GM13976 (cell line): ENCODE measurements at regions not wholly inside any gene's neighbourhood (a gene's known extent, or its start where the extent isn't known, plus 50 kb on each side); places are given as distances from the start of the nearest gene placed in this dataset.

Experiments used
- DNase-seq: peaks from one replicate; pipeline ENCODE4 v3.0.0; 2012; ENCODE audit warnings: low spot score
- in situ Hi-C: fragments of 300-500 bp; cut with MboI; formaldehyde crosslinking; loops from one replicate; pipeline ENCODE4 v1.12.0; 2022; ENCODE audit warnings: low sequenced_read_pairs, mixed read lengths, inconsistent platforms; ENCODE audit not compliant: unreplicated experiment
- TF ChIP-seq, protein P1 (sequence below): IDR thresholded peaks from 2 replicates; pipeline ENCODE4 v1.5.1; 2012; ENCODE audit warnings: borderline replicate concordance, mild to moderate bottlenecking; ENCODE audit not compliant: insufficient read depth; ENCODE audit errors: extremely low read depth, missing control alignments, control extremely low read depth

DNA sequence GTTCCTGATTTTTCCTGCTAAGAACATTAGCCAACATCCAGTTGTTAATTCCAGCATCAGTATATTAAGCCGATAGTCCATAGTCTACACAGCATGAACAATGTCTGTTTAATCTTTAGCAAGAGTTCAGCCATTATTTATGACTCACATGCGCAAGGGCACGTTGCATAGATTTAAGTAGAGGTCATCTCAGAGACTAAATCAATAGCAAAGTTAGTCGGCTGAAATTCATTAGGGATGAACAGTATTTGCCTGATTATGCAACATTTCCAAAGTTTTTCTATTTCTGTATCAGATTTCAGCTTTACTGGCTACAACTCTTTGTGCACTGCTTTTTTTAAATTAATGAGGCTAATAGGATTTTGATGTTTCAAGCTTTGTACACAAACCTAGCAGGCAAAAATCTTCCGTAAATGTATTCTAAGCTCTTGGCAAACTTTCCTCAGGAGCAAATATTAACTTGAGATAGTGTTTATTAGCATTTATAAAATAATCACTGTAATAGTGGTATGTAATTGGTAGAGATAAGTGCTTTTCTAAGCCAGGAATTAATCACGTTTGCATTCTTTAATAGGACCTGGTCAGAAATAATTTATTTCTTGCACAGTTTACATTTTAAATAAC is 578.7 kb upstream of the ID2 start:
- TF ChIP-seq, protein P1, sequence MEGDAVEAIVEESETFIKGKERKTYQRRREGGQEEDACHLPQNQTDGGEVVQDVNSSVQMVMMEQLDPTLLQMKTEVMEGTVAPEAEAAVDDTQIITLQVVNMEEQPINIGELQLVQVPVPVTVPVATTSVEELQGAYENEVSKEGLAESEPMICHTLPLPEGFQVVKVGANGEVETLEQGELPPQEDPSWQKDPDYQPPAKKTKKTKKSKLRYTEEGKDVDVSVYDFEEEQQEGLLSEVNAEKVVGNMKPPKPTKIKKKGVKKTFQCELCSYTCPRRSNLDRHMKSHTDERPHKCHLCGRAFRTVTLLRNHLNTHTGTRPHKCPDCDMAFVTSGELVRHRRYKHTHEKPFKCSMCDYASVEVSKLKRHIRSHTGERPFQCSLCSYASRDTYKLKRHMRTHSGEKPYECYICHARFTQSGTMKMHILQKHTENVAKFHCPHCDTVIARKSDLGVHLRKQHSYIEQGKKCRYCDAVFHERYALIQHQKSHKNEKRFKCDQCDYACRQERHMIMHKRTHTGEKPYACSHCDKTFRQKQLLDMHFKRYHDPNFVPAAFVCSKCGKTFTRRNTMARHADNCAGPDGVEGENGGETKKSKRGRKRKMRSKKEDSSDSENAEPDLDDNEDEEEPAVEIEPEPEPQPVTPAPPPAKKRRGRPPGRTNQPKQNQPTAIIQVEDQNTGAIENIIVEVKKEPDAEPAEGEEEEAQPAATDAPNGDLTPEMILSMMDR: no peak
- DNase-seq: no peak
- in situ Hi-C loops: no loop called here

DNA sequence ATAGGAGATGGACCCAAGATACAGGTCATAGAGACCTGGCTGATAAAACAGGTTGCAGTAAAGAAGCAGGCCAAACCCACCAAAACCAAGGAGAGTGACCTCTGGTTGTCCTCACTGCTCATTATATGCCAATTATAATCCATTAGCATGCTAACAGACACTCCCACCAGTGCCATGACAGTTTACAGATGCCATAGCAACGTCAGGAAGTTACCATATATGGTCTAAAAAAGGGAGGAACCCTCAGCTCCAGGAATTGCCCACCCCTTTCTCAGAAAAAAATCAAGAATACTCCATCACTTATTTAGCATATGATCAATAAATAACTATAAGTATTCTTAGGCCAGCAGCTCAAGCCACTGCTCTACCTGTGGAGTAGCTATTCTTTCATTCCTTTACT is 574.7 kb upstream of the ID2 start:
- in situ Hi-C loops: no loop called here
- DNase-seq: no peak
- TF ChIP-seq, protein P1: no peak

DNA sequence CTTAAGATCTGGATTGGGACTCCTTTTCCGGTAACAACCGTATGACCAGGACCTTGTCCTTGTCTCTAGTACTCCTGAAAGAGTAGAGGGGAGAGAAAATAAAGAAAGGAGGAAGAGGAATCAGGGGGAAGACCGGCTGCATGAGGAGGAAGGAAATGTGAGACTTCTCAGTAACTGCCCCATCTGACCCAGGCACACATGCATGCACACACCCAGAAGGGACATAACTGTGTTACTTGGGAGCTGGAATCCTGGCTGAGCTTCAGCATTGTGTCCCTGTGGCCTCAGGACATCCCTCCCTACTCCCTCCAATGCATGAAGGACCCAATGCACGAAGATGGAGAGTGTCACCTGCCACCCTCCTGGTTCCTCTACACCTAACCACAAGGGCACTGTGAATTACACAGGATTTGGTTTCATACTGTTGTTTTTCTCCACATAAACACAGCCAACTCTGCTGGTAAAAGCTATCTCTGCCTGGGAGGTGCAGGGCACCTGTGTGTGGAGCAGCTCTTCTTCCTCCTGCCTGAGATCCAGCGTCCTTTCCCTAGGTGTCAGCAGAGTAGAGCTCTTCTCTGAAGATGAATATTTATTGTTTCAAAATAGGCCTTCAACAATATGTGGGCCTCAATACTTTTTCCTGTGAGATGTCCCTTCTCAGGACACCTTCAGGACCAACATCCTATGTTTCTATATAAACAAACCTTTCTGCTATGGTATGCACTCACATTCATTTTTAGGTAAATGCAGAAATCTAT is 574.1 kb upstream of the ID2 start:
- TF ChIP-seq, protein P1: no peak
- in situ Hi-C loops: no loop called here
- no peak for DNase-seq

DNA sequence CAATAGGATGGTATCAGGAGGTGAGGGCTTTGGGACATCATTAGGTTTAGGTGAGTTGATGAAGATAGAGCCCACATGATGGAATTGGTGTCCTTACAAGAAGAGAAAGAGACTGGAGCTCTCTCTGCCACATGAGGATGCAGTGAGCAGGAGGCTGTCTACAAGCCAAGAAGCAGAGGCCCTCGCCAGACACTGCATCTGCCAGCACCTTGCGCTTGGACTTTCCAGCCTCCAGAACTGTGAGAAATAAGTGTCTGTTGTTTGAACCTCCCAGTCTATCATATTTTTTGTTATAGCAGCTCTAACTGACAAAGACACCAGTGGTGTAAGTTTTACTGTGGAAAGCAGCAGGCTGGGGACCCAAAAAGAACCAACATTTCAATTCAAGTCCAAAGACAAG is 571.1 kb upstream of the ID2 start:
- DNase-seq: no peak
- TF ChIP-seq, protein P1: no peak
- in situ Hi-C loops: no loop called here

DNA sequence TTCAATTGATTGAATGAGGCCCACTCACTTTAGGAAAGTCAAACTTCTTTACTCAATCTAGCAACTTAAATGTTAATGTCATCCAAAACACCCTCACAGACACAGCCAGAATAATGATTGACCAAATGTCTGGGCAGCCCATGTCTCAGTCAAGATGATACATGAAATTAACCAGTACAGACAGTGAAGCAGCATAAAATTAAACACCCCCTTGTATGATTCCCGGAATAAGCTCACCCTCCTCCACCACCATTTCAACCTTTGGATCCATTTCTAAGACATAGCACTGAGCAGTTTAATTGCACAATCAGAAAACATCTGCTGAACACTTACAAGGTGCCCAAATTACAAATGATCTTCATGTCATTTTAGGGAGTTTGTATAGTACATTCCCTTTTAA is 570.7 kb upstream of the ID2 start:
- in situ Hi-C loops: no loop called here
- TF ChIP-seq, protein P1: no peak
- no peak for DNase-seq

DNA sequence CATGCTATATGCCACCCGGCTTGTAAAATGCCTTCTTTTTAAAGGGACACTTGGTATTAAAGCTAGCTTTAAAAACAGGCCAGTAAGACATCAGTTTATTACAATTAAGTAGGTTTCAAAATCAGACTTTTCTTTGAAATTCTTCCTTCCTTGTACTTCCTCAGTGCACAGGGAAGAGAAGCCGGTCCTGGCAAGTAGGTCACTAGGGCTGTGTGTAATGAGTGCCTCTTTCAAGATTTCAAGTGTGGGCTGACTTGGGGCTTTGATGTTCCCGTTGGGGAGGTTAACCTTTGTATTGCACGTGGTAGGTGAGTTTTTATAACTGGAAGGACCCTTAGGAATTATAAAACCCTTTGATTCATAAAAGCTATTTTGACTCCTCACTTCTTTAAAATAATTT is 566.4 kb upstream of the ID2 start:
- TF ChIP-seq, protein P1: no peak
- in situ Hi-C loops: no loop called here
- no peak for DNase-seq

DNA sequence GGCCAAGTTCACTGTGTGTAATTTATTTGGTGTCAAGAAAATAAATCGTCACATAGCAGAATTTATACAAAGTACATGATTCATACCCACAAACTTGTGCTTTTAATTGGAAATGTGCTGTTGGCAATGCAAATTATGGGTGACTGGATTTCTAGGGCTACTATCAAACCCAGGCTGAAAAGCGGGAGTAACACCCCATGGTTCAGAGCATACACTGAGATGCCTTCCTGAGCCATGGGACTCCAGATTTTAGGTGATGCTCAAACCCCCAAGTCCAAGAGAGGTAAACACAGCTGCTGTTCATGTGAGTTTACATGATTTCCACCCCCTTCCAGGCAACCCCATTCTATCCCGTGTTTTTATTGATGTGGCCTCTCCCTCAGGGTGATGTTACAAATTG is 565.9 kb upstream of the ID2 start:
- DNase-seq: no peak
- TF ChIP-seq, protein P1: no peak
- in situ Hi-C loops: no loop called here
